Skeletal muscle tissue (tissue), 3 donors: ENCODE measurements at regions not wholly inside any gene's neighbourhood (a gene's known extent, or its start where the extent isn't known, plus 50 kb on each side); places are given as distances from the start of the nearest gene placed in this dataset.

Experiments
- H3K27ac ChIP-seq: one replicate; pipeline ENCODE4 v1.7.0; 2013; ENCODE audit warnings: mild to moderate bottlenecking, low read depth, low read length, inconsistent platforms
- H3K27me3 ChIP-seq, 3 donors: one replicate each; pipeline ENCODE4 v1.7.0; 2013; ENCODE audit warnings: low read length in 3 of 3; ENCODE audit not compliant: control insufficient read depth in 3 of 3, insufficient read depth in 3 of 3
- H3K36me3 ChIP-seq, 3 donors: one replicate each; pipeline ENCODE4 v1.7.0; 2013; ENCODE audit warnings: low read length in 3 of 3; ENCODE audit not compliant: control insufficient read depth in 3 of 3, insufficient read depth in 3 of 3
- H3K4me1 ChIP-seq, 3 donors: one replicate each; pipeline ENCODE4 v1.7.0; 2013; ENCODE audit warnings: low read length in 3 of 3, mild to moderate bottlenecking in 3 of 3; ENCODE audit not compliant: control insufficient read depth in 3 of 3, insufficient read depth in 3 of 3
- H3K4me3 ChIP-seq, 3 donors: one replicate each; pipeline ENCODE4 v1.7.0; 2013; ENCODE audit warnings: low read length in 3 of 3
- H3K9ac ChIP-seq, 3 donors: one replicate each; pipeline ENCODE4 v1.7.0; 2013; ENCODE audit warnings: low read length in 3 of 3, mild to moderate bottlenecking in 3 of 3, moderate library complexity in 2 of 3, low read depth in 1 of 3
- H3K9me3 ChIP-seq, 3 donors: one replicate each; pipeline ENCODE4 v1.7.0; 2013; ENCODE audit warnings: low read length in 3 of 3; ENCODE audit not compliant: control insufficient read depth in 3 of 3
- donor health status: Osteomylitis.

GRCh38 chr17:62913991-62914570 is 52.0 kb upstream of the TANC2 start:
- Histone ChIP-seq H3K4me1 (no peaks in the 10 kb centered on the region), H3K27me3 (no peaks in the 10 kb centered on the region), H3K9me3 (no peaks in the 10 kb centered on the region), H3K36me3 (no peaks in the 10 kb centered on the region), H3K27ac (no peak overlapping the region), H3K9ac (no peak overlapping the region), H3K4me3 (no peak overlapping the region)

DNA sequence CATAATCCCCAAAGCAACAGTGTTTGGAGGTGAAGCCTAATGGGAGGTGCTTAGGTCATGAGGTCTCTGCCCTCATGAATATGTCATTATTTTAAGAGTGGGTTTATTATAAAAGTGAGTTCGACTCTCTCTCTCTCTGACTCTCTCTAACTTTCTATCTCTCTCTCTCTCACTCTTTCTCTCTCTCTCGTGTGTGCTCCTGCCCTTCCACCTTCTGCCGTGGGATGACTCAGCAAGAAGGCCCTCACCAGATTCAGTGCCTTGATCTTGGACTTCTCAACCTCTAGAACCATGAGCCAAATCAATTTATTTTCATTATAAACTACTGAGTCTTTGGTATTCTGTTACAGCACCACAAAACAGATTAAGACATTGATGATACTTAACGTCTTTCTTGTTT is 53.7 kb upstream of the TANC2 start:
- Histone ChIP-seq H3K36me3 (no peaks in the 10 kb centered on the region), H3K4me3 (no peak overlapping the region), H3K9me3 (no peaks in the 10 kb centered on the region), H3K9ac (no peak overlapping the region), H3K4me1 (no peaks in the 10 kb centered on the region), H3K27me3 (no peaks in the 10 kb centered on the region), H3K27ac (no peak overlapping the region)

DNA sequence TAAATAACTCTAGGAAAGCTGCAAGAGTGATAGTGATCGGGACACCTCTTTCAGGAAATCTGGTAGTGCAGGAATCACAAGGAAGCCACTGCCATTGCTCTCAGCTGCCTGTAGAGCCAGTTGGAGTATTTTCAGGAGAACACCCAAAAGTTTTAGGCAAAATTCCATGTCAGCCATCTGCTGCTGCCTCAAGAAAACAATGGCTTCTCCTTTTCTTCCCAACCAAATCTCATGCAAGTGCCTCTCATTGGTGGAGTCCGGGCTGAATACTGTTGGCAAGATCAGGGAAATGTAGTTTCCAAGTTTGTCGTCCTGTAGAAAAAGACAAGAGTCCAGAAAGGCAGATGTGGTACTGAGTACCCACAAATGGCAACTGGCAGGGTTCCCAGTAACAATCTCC is 54.9 kb upstream of the TANC2 start:
- no peak overlapping the region for H3K4me3 ChIP-seq
- no peak overlapping the region for H3K27ac ChIP-seq
- H3K27me3 ChIP-seq = no peaks in the 10 kb centered on the region
- no peaks in the 10 kb centered on the region for H3K36me3 ChIP-seq
- H3K9me3 ChIP-seq = no peaks in the 10 kb centered on the region
- H3K4me1 ChIP-seq = no peaks in the 10 kb centered on the region
- H3K9ac ChIP-seq = no peak overlapping the region

DNA sequence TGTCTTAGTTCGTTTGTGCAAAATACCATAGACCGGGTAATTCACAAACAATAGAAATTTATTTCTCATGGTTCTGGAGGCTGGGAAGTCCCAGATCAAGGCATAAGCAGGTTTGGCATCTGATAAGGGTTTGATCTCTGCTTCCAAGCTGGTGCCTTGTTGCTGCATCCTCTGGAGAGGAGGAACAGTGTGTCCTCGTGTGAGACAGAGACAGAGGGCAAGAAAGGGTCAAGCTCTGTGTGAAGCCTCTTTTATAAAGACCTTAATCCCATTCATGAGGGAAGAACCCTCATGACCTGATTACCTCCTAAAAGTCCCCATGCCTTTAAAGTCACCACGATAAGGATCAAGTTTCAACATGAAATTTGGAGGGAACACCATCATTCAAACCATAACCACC is 55.8 kb upstream of the TANC2 start:
- no peak overlapping the region for H3K4me3 ChIP-seq
- H3K4me1 ChIP-seq = no peaks in the 10 kb centered on the region
- no peak overlapping the region for H3K9ac ChIP-seq
- no peaks in the 10 kb centered on the region for H3K9me3 ChIP-seq
- no peaks in the 10 kb centered on the region for H3K27me3 ChIP-seq
- H3K27ac ChIP-seq = no peak overlapping the region
- no peaks in the 10 kb centered on the region for H3K36me3 ChIP-seq

DNA sequence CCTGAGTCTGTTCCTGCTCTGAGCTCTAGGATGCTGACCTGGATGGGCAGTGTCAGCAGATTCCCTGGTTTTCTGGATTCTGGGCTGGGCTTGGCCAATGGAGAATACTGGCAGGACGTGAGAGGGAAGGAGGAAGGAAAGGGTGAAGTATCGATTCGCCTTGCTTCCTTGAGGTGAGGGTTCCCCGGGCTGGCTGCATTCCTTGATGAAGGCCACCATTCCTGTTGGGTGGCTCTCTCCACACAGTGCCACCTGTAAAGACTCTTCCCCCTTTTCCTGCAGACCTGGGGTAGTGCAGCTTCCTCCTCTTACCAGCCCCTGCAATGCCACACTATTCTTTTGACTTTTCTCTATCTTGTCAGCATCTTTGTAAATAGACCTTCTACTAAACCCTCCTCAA is 58.1 kb upstream of the TANC2 start:
- Histone ChIP-seq H3K4me1 (no peaks in the 10 kb centered on the region), H3K9me3 (no peaks in the 10 kb centered on the region), H3K4me3 (no peak overlapping the region), H3K9ac (no peak overlapping the region), H3K36me3 (no peaks in the 10 kb centered on the region), H3K27ac (no peak overlapping the region), H3K27me3 (no peaks in the 10 kb centered on the region)

DNA sequence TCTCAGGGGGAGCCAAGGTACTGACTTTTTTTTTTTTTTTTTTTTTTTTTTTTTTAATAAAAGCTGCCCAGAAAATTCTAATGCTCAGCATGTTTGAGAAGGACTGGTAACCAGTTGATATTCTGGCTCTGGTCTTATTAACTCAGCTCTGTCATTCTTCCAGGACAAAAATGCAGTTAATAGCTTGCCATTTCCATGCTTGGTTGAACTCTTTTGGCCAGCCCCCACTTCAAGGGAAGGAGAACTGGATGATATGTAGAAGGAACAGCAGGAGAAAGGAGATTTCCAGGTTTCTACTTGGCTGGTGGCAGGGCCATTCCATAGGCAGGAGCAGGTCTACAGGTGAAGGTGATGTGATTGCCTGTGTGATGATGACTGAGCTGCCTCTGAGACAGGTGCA is 59.2 kb upstream of the TANC2 start:
- H3K36me3 ChIP-seq = no peaks in the 10 kb centered on the region
- no peaks in the 10 kb centered on the region for H3K9me3 ChIP-seq
- no peaks in the 10 kb centered on the region for H3K4me1 ChIP-seq
- no peak overlapping the region for H3K9ac ChIP-seq
- no peak overlapping the region for H3K4me3 ChIP-seq
- no peaks in the 10 kb centered on the region for H3K27me3 ChIP-seq
- no peak overlapping the region for H3K27ac ChIP-seq

GRCh38 chr17:62905233-62905632 is 60.8 kb upstream of the TANC2 start:
- Histone ChIP-seq H3K27me3 (no peaks in the 10 kb centered on the region), H3K27ac (no peak overlapping the region), H3K4me3 (no peak overlapping the region), H3K36me3 (no peaks in the 10 kb centered on the region), H3K9me3 (no peaks in the 10 kb centered on the region), H3K9ac (no peak overlapping the region), H3K4me1 (no peaks in the 10 kb centered on the region)

DNA sequence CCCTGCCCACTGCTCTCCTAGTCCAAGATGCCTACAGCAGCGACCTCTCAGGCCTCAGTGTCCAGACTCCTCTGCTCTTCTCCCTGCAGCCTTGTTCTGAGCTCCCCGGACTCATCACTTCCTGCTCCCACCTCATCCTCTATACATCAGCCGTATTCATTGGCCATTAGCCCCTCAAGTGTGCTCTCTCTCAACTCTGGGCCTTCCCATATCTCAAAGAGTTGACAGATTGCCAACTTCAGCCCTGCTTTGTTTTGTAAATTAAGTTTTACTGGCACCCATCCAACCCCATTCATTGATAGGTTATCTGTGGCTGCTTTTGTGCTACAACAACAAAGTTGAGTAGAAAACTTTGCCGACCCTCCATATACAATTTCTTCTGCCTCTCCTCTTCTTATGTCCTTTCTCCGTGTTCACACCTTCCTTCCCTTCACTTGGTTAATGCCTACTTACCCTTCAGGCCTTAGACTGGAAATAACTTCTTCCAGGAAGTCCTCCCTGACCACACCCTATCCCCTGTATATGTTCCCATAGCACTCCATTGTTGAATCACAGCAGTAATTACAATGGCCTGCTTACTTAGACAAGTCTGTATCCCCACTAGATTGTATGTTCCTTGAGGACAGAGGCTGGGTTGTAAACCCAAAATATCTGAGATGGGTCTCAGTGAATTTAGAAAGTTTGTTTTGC is 63.4 kb upstream of the TANC2 start:
- no peaks in the 10 kb centered on the region for H3K36me3 ChIP-seq
- H3K27ac ChIP-seq = no peak overlapping the region
- no peaks in the 10 kb centered on the region for H3K9me3 ChIP-seq
- no peak overlapping the region for H3K4me3 ChIP-seq
- peaks cover 0 to 3% (median 0%) of the 10 kb centered on the region in 3 donors for H3K4me1 ChIP-seq
- no peaks in the 10 kb centered on the region for H3K27me3 ChIP-seq
- H3K9ac ChIP-seq = no peak overlapping the region

- Histone ChIP-seq H3K9ac (no peak overlapping the region), H3K27ac (no peak overlapping the region), H3K36me3 (no peaks in the 10 kb centered on the region), H3K9me3 (no peaks in the 10 kb centered on the region), H3K4me3 (no peak overlapping the region), H3K27me3 (no peaks in the 10 kb centered on the region), H3K4me1 (peaks cover 0 to 3% (median 0%) of the 10 kb centered on the region in 3 donors)
These were observed 64.5 kb upstream of the TANC2 start for GRCh38 chr17:62901544-62901943.

- Histone ChIP-seq H3K27me3 (peaks cover 0 to 5% (median 0%) of the 10 kb centered on the region in 3 donors), H3K4me1 (peaks cover 0 to 8% (median 2%) of the 10 kb centered on the region in 3 donors), H3K36me3 (no peaks in the 10 kb centered on the region), H3K9me3 (no peaks in the 10 kb centered on the region), H3K9ac (no peak overlapping the region), H3K4me3 (no peak overlapping the region), H3K27ac (no peak overlapping the region)
These were observed 65.9 kb upstream of the TANC2 start for GRCh38 chr17:62900096-62900495.
